ENCODE measurements at regions not wholly inside any gene's neighbourhood (a gene's known extent, or its start where the extent isn't known, plus 50 kb on each side); places are given as distances from the start of the nearest gene placed in this dataset.

DNA sequence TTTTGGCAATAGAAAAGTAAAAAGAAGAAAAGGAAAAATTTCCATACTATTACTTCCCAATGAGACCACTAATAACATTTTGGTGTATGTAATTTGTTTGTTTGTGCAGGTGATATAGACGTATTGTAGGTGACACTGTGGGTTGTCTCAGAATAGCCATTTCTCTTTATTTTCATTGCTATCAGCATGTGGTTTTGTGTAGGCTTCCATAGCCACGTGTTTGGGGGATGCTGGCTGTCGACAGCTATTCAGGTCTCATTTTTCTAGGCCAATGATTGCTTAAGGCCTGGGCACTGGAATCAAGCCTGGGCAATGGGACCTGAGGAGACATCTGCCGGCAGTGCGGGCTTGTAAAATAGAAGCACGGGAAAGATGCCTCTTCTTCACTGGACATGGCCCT is 71.0 kb upstream of the KCTD1 start:
- intact Hi-C loops (cut with DNase I; ENCODE audit: low total_unique reads) = no loop called here
- no peak for DNase-seq (ENCODE audit: low spot score in 2 of 2)
- TF ChIP-seq POLR2AphosphoS5 (IDR thresholded peaks at IDR 0.05) (no peak), POLR2A (IDR thresholded peaks at IDR 0.05) (no peak)
- TF ChIP-seq, protein P1, sequence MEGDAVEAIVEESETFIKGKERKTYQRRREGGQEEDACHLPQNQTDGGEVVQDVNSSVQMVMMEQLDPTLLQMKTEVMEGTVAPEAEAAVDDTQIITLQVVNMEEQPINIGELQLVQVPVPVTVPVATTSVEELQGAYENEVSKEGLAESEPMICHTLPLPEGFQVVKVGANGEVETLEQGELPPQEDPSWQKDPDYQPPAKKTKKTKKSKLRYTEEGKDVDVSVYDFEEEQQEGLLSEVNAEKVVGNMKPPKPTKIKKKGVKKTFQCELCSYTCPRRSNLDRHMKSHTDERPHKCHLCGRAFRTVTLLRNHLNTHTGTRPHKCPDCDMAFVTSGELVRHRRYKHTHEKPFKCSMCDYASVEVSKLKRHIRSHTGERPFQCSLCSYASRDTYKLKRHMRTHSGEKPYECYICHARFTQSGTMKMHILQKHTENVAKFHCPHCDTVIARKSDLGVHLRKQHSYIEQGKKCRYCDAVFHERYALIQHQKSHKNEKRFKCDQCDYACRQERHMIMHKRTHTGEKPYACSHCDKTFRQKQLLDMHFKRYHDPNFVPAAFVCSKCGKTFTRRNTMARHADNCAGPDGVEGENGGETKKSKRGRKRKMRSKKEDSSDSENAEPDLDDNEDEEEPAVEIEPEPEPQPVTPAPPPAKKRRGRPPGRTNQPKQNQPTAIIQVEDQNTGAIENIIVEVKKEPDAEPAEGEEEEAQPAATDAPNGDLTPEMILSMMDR (IDR thresholded peaks at IDR 0.05) = no peak
- H3K36me3 ChIP-seq = no peaks in the 10 kb centered on the region
- peaks cover 2 to 3% of the 10 kb centered on the region in 2 donors for H3K9me3 ChIP-seq
- H3K4me3 ChIP-seq = no peak overlapping the region
- H3K4me1 ChIP-seq = no peaks in the 10 kb centered on the region
- no peaks in the 10 kb centered on the region for H3K27me3 ChIP-seq
- peak overlapping the region in 1 of 2 donors; percentile 12 for H3K27ac ChIP-seq

DNA sequence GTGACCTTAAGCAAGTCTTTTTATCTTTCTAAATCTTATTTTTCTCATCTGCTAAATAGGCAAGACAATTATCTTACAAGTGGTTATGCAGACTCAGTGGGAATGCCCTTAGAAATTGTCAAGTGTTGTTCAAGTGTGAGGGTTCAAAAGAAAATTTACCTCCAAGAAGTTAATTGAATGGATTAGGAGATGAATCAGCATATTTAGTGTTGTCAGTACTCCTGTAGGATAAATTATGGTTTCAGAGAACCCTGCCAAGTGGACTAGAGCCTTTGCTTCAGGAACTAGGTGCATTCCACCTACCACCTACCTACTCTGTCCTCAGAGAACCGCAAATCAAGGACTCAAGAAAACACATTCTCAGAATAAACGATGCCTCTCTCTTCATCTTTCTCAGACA is 69.8 kb upstream of the KCTD1 start:
- intact Hi-C loops (cut with DNase I; ENCODE audit: low total_unique reads) = no loop called here

DNA sequence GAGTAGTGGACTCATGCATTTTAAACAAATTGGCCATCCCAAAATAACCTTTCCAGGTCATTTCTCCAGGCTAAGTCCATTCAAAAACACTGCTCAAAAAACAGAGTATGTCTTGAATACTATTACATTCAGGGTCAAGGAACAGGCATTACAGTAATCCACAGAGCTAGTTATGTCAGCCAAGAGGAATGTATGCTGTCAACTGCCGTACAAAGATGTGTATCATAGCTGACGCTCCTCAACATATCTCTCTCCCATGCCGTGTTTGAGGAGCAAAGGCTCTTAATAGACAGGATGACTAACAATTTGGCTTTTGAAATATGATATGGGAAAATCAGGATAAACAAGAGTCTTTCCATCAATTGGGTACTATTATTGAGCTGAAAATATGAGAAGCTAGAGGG is 68.8 kb upstream of the KCTD1 start:
- no peaks in the 10 kb centered on the region for H3K4me1 ChIP-seq
- no peak overlapping the region for H3K4me3 ChIP-seq
- H3K36me3 ChIP-seq = no peaks in the 10 kb centered on the region
- DNase-seq (ENCODE audit: low spot score in 2 of 2) = no peak
- H3K27me3 ChIP-seq = no peaks in the 10 kb centered on the region
- H3K9me3 ChIP-seq = no peaks in the 10 kb centered on the region
- intact Hi-C loops (cut with DNase I; ENCODE audit: low total_unique reads) = no loop called here
- TF ChIP-seq, protein P1 (IDR thresholded peaks at IDR 0.05) = no peak
- TF ChIP-seq POLR2A (IDR thresholded peaks at IDR 0.05) (no peak), POLR2AphosphoS5 (IDR thresholded peaks at IDR 0.05) (no peak)
- peak overlapping the region; percentile 5 to 20 for H3K27ac ChIP-seq

More for the DNA sequence above, 69.8 kb upstream of the KCTD1 start:
- no peak overlapping the region for H3K4me3 ChIP-seq
- peak overlapping the region; percentile 20 to 22 for H3K27ac ChIP-seq
- TF ChIP-seq POLR2A (IDR thresholded peaks at IDR 0.05) (no peak), POLR2AphosphoS5 (IDR thresholded peaks at IDR 0.05) (no peak)
- TF ChIP-seq, protein P1 (IDR thresholded peaks at IDR 0.05) = no peak
- no peaks in the 10 kb centered on the region for H3K9me3 ChIP-seq
- H3K27me3 ChIP-seq = no peaks in the 10 kb centered on the region
- H3K36me3 ChIP-seq = no peaks in the 10 kb centered on the region
- no peak for DNase-seq (ENCODE audit: low spot score in 2 of 2)
- no peaks in the 10 kb centered on the region for H3K4me1 ChIP-seq

DNA sequence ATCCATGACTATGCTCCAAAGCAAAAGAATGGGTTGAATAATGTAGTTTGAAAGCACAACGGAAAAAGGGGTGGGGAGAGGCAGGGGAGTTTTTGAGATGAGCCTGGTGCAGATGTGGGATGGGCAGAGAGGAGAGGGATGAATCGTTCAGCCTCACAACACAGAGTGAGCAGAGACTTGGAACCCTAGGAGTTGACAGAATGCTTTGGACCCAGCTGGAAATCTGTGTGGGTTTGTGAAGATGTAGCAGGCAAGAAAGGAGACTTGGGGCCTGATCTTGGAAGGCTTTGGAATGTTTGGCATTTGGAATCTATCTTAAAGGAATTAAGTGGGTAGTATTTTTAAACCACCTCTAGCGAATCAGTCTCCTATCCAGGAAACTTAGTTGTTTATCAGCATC is 66.0 kb upstream of the KCTD1 start:
- Histone ChIP-seq H3K4me3 (no peak overlapping the region), H3K27ac (no peak overlapping the region), H3K27me3 (no peaks in the 10 kb centered on the region), H3K9me3 (no peaks in the 10 kb centered on the region), H3K36me3 (no peaks in the 10 kb centered on the region), H3K4me1 (no peaks in the 10 kb centered on the region)
- intact Hi-C loops (cut with DNase I; ENCODE audit: low total_unique reads) = no loop called here
- DNase-seq (ENCODE audit: low spot score in 2 of 2) = no peak
- no peak for TF ChIP-seq POLR2AphosphoS5 (IDR thresholded peaks at IDR 0.05)
- TF ChIP-seq, protein P1 (IDR thresholded peaks at IDR 0.05) = no peak
- no peak for TF ChIP-seq POLR2A (IDR thresholded peaks at IDR 0.05)

Measured in breast epithelium (tissue), 4 donors.